ENCODE measurements at regions not wholly inside any gene's neighbourhood (a gene's known extent, or its start where the extent isn't known, plus 50 kb on each side); places are given as distances from the start of the nearest gene placed in this dataset.
"Not testable (repeated sequence)": the region's sequence is repeated elsewhere in the genome, so short reads cannot be mapped to it uniquely, and the experiment has no call there.

DNA sequence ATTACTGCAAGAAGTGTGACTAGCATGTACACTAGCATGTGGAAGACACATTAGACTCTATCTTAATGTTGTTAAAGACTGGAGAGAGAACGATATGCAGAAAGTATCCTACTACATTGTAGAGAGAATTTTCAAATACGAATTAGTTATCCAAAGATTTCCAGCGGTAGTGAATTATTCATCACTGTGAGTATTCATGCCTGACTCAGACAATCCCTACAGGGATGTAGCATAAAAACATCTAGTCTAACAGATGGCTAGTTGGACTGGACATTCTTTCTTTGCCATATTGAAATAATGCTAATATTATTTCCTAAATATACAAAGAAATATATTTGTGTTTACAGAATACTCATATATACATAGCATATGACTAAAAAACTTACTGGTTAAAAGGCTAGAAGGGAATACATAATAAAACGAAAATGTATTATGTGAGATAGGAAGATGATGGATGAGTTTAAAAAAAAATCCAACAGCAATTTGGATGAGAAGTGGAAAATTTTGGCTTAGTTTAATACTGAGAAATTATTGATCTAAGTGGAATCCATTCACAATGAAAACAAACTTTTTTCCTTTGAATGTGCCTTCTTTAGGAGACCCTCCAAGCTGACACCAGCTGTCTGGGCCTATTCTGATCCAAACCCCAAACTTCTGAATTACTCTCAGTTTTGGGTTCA, 580.7 kb downstream of the RFPL4B start:
- no peak for DNase-seq (ENCODE audit: low read depth in 2 of 3, low spot score in 1 of 3)

DNA sequence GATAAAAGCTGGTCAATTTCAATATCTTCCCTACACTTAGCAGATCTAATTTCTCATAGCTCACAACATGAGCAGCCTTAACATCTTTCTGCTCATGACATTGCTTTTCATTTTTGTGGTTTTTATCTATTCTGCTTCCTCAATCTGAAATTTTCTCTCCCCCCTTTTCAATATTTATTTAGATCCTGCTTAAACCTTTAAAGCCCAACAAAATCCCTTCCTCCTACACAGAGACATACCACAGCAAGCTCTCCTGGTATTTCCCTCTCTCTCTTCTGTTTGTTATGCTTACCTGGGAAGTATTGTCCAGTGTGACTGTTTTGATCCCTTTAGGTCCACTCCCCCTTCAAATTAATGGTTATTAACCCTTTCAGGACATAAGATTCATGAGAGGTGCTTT, 582.5 kb downstream of the RFPL4B start:
- no peak for DNase-seq (ENCODE audit: low read depth in 2 of 3, low spot score in 1 of 3)

DNA sequence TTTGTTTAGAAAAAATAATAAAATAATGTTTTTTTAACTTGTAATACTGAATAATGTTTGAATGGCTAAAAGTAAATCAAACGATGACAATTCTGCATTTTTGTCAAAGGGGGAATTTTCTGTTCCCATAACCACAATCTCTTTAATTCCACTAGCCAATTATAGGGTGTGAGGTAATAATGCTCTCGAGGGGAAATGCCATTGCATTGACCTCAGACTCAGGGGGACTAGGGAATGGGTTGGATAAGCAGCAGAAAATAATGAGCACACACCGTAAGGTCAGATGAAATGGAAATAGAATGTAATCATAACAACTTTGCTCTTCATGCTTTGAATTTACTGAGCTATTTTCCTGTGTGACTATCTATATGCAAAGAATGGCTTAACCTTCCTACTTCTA, 584.7 kb downstream of the RFPL4B start:
- no peak for DNase-seq (ENCODE audit: low read depth in 2 of 3, low spot score in 1 of 3)

DNA sequence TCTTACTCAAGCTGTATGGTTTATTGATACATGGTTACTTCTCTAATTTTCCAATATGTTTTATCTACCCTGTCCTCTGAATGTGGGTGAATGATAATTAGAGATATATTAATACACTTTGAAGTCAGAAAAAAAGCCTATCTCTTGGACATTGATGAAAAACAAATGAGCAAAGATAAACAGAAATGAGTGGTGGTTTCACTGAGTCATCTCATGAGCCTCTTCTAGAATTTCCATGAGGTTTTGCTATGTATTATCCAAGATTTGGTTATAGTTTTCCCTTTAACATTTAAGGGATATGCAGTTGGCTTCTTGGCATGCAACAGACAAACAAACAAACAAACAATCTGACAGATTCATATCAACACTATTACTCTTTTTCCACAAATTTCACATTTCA, 586.8 kb downstream of the RFPL4B start:
- DNase-seq (ENCODE audit: low read depth in 2 of 3, low spot score in 1 of 3), result no peak

DNA sequence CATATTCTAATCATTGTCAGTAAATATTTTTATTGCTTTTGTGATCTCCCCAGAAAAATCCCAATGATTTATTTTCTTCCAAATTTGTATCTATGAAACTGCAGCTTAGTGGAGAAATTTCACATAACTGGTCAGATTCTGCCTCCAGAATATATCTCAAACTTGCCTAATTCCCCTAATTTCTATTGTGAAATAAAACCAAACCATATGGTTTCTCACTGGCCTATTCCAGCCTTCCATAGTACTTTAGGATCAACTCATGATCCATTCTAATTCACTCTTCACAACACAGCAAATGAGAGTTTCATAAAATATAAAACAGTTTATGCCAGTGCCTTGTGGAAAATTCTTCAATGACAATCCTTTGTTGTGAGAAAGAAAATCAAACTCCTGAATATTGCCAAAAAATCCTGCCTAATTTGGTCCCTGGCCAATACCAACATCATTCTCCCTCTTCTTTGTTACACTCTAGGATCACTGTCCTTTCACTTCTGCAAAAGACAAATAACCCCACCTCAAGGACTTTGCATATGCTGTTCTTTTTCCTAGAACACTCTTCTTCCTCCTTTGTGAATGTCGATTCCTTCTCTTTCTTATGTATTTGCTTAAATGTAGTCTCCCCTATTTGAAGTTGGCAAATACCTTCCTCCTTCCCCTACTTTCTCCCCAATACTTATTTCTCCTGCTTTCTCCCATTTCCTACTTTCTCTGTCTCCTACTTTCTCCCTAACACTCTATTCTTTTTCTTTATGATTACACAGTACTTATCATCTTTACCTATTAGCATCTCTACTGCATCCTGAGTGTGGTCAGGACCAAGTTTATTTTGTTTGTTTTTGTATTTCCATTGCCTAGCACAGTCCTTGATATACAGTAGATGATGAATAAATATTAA, 587.5 kb downstream of the RFPL4B start:
- DNase-seq (ENCODE audit: low read depth in 2 of 3, low spot score in 1 of 3), result no peak

DNA sequence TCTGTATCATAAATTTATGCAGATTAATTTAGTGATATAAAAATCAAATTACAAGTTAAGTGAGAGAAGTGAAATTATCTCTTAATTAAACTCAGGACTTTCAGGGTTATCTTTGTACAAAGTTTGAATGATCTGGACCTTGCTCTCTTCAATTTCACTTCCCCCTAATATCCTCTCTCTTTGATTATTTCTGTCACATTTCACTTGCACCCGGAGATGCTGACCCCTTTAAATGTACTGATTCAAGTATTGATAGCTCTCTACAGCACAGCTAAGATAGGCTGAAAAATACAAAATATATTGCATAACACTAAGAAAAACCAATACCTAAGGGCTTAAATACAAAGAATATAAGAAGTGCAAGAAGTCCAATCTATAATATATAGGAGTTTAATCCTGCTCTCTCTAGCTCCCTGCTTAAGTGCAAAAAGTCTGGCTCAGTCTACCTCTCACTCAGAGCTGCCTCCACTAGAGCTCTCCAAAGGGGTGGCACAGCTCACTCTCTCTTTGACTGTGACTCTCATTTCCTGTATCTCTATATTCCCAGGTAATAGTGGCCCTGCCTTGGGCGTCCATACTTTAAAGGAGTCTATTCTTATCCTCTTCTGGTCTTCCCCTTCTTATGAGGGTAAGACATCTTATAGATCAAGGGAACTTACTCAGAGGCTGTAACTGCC, 588.4 kb downstream of the RFPL4B start:
- no peak for DNase-seq (ENCODE audit: low read depth in 2 of 3, low spot score in 1 of 3)

DNA sequence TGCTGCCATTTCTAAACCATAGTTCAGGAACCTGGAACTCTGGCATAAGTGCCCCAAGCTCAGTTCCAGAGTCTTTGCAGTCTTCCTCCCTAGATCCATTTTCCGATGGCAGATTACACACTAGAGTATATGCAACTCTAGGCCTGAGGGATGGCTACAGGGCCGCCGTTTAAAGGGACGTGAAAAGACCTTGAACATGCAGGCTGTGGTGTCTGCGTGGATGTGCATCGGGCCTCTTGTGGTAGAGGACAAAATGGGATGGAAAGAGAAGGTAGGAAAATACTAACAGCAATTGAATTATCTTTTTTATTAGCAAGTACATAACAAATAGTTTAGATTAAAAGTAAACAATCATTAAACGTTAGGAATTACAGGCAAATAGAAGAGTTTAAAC, 588.9 kb downstream of the RFPL4B start:
- no peak for DNase-seq (ENCODE audit: low read depth in 2 of 3, low spot score in 1 of 3)

DNA sequence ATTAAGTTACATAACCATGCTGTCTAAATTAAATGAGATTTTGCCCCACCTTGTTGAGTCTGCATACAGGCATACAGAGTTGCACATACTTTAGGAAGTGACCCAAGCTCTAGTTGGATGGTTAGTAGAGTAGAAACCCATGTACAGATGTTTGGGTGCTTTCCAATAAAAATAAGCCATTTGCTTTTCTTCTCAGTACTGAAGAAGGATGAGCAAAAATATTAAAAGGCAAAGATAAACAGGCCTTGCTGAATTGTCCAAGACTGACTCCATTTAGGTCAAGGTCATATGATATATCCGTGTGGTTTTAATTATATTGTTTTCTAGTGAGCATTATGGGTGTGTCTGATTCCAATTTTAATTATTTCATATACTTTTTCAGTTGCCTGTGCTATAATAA, 589.4 kb downstream of the RFPL4B start:
- DNase-seq (ENCODE audit: low read depth in 2 of 3, low spot score in 1 of 3), result no peak

DNA sequence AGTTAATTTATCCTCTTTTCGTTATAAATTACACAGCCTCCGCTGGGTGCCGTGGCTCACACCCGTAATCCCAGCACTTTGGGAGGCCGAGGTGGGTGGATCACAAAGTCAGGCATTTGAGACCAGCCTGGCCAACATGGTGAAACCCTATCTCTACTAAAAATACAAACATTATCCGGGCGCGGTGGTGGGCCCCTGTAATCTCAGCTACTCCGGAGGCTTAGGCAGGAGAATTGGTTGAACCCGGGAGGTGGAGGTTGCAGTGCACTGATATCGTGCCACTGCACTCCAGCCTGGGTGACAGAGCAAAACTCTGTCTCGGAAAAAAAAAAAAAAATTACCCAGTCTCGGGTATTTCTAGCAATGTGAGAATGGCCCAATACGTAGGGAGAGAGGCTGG, 590.6 kb downstream of the RFPL4B start:
- not testable (repeated sequence) for DNase-seq (ENCODE audit: low read depth in 2 of 3, low spot score in 1 of 3)

DNA sequence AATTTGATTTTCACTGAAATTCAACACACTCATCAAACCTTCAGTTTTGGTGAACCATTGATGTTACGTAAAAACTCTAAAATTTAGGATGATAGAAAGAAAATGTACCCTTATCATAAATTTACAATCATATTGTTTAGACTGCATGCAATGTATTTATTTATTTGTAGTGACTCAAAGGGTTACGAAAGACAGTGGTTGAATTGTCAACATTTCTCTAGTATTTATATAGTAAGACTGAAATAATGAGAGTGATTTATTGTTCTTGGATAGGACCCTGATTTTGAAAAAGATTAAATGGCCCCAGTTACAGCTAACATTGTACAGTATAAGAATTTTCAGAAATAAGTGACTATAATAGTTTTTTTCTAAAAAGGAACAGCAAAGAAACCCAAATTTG, 591.5 kb downstream of the RFPL4B start:
- no peak for DNase-seq (ENCODE audit: low read depth in 2 of 3, low spot score in 1 of 3)

DNA sequence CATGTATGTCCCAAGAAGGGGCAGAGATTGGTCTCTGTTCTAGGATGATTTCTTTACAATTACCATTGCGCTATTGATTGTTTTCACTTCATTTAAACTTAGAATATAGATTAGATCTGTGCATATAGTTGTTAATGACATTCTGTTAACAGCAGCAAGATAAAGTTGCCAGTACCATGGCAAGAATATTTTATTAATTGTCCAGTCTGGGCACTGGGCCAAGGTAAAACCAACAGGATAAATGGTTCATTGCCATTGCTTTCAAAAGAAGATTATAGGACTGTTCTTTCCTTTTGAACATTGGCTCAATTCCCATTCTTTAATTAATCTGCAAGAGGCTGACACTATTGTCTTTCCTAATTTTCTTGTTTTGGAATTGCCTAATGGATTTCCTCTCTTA, 592.4 kb downstream of the RFPL4B start:
- no peak for DNase-seq (ENCODE audit: low read depth in 2 of 3, low spot score in 1 of 3)

DNA sequence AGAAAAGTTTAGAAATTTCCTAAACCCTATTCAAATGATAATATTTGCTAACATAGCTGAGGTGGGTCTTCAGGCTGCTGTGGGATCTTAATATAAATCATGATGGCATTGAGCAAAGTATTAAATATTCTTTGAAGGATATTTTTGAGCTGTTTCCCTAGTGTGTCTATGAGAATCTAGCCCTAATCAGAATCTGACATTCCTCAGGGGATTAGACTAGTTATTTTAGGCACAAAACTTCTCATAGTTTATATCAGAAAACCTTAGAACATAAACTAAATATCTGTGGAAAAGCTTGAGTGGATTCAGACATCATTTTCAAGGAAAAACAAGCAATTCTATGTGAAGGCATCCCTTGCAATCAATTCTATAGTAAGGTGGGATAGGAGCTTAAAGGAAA, 594.5 kb downstream of the RFPL4B start:
- no peak for DNase-seq (ENCODE audit: low read depth in 2 of 3, low spot score in 1 of 3)

DNA sequence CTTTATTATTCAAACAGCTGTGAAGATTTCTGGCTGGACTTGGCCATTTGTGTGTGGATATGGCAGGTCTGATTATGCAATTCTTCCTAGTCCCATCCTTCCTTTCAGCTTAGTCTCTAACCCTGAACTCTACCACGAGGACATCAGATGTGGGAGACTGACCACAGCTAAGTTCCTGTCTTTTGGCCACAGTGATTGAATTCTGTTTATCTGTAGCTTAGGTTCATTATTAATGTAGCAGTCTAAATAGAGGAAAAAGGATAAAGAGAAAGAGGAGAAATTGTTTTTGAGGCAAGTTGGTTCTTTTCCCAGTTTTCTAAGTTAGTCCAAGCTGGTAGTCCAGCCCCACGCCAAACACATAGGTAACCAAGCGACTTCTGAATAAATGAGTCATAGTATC, 598.9 kb downstream of the RFPL4B start:
- DNase-seq (ENCODE audit: low read depth in 2 of 3, low spot score in 1 of 3), result no peak

DNA sequence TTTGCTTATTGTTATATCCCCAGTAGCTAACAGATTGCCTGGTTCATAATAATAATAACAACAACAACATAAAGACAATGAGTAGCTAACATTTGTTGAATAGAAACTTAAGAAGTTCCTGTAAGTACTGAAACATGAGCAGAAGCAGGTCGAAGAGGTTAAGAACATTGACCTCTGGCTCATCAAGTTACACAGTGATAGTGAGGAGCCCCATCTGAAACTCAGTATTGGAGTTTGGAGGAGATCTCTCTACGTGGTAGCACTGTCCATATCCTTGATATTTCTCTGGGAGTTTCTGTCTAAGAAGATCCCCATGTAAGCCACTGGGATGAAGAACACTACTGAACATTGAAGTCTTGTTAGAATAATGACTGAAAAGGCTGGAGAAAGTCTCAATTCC, 600.4 kb downstream of the RFPL4B start:
- DNase-seq (ENCODE audit: low read depth in 2 of 3, low spot score in 1 of 3), result no peak

DNA sequence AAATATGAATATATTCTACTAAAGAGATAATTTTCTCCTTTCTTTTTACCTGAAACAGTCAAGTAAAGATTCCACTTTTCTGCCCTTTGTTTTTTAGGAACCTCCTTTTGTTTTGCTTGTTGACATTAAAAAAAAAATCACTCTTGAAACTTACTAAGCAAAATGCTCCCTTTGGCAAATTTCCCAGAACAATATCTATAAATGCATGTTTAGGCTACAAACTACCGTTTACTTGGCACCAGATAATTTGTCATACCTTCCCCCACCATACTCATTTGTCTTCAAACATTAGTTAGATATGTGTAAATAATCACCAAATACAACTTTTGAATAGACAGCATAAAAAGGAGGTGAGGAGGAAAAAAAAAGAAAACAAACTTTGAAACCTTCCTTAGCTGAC, 604.7 kb downstream of the RFPL4B start:
- DNase-seq (ENCODE audit: low read depth in 2 of 3, low spot score in 1 of 3), result no peak

DNA sequence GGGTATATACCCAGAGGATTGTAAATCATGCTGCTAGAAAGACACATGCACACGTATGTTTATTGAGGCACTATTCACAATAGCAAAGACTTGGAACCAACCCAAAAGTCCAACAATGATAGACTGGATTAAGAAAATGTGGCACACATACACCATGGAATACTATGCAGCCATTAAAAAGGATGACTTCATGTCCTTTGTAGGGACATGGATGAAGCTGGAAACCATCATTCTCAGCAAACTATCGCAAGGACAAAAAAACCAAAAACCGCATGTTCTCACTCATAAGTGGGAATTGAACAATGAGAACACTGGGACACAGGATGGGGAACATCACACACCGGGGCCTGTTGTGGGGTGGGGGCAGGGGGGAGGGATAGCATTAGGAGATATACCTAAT, 608.6 kb downstream of the RFPL4B start:
- not testable (repeated sequence) for DNase-seq (ENCODE audit: low read depth in 2 of 3, low spot score in 1 of 3)

DNA sequence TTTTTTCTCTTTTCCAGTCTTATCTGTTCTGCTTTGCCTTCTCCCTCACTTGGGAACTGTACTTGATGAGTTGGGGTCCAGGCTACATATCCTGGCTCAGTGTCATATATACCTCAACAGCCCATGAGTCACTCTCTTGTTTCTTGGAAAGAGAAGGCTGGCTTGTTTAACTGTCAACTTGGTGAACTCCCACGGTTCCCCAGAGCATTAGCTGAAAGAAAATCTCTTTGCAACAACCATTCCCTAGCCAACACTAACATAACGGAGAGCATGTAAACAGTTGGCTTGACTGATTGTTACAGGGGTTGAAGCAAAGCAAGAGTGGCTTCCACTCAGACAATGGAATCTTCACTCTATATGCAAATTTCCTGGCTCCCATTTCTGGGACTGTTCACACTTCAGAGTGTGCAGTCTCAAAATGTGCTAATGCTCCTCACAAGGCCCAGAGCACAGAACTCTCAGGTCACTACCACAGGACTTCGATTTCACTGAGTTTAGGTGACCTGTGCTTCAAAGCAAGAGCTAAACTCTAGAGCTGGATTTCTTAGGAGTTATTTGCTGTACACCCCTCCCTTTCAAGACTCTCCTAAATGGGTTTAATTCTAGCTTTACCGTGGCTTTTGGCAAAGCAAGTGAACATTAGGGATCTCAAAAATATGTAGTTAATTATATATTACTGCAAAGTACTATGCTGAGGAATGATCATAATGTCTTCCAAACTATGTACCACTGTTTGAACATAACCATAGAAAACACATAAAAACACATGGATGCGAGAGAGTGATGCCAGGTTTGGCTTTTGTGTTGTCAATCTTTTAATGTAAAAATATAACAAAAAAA, 609.8 kb downstream of the RFPL4B start:
- no peak for DNase-seq (ENCODE audit: low read depth in 2 of 3, low spot score in 1 of 3)

DNA sequence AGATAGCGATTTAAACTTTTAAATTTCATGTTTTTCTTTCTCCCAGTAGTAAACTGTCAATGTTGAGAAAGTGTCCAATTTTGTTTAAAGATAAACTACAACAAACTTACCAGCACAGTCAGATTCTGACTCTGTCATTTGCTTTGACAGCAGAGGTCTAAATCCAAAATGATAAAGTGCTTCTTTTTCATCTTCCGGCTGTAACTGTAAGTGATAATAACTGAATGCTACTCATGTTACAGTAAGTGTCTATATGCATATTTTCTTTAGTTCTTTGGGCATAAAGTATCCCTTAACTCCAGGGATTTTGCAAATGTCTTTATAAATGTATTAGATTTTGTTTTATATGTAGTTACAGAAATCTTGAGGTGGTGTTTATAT, 610.4 kb downstream of the RFPL4B start:
- DNase-seq (ENCODE audit: low read depth in 2 of 3, low spot score in 1 of 3), result no peak

DNA sequence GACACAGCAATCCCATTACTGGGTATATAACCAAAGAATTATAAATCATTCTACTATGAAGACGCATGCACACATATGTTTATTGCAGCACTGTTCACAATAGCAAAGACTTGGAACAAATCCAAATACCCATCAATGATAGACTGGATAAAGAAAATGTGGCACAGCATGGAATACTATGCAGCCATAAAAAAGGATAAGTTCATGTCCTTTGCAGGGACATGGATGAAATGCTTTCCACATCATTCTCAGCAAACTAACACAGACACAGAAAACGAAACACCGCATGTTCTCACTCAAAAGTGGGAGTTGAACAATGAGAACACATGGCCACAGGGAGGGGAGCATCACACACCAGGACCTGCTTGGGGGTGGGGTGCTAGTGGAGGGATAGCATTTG, 613.0 kb downstream of the RFPL4B start:
- DNase-seq (ENCODE audit: low read depth in 2 of 3, low spot score in 1 of 3), result not testable (repeated sequence)

DNA sequence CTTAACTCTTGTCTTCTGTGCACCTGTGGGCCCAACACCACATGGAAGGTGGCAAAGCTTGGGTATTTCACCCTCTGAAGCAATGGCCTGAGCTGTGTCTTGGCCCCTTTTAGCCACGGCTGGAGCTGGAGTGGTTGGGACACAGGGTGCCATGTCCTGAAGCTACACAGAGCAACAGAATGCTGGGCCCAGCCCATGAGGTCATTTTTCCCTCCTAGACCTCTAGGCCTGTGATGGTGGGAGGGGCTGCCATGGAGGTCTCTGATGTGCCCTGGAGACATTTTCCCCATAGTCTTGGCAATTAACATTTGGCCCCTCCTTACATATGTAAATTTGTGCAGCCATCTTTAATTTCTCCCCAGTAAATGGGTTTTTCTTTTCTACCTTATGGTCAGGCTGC, 620.8 kb downstream of the RFPL4B start:
- no peak for DNase-seq (ENCODE audit: low read depth in 2 of 3, low spot score in 1 of 3)

DNA sequence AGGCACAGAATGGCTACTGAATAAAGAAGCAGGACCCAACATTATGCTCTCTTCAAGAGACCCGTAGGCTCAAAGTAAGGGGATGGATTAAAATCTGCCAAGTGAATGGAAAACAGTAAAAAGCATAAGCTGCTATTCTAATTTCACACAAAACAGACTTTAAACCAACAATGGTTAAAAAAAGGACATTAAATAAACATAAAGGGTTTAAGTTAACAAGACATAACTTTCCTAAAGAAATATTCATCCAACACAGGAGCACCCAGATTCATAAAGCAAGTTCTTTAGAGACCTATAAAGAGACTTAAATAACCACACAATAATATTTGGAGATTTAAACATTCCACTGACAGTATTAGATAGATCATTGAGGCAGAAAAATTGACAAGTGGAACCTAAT, 624.5 kb downstream of the RFPL4B start:
- no peak for DNase-seq (ENCODE audit: low read depth in 2 of 3, low spot score in 1 of 3)
